GM23248 (cell line): ENCODE measurements at regions not wholly inside any gene's neighbourhood (a gene's known extent, or its start where the extent isn't known, plus 50 kb on each side); places are given as distances from the start of the nearest gene placed in this dataset.

Experiments used
- DNase-seq: peaks from one replicate; pipeline ENCODE4 v3.0.0-alpha.2; 2015
- H2AFZ ChIP-seq: fragments of 200-600 bp; sonication (generic); 2 replicates; pipeline ENCODE4 v1.6.1; 2016; ENCODE audit warnings: antibody characterized with exemption
- H3F3A ChIP-seq: fragments of 200-600 bp; sonication (generic); 2 replicates; pipeline ENCODE4 v1.6.1; 2016; ENCODE audit warnings: mild to moderate bottlenecking, antibody characterized with exemption, mixed run types; ENCODE audit not compliant: insufficient read depth
- H3K27ac ChIP-seq: fragments of 200-600 bp; sonication (generic); 2 replicates; pipeline ENCODE4 v1.5.1; 2016; ENCODE audit warnings: mild to moderate bottlenecking
- H3K27me3 ChIP-seq: fragments of 200-600 bp; sonication (generic); replicated peaks from 2 replicates; pipeline ENCODE4 v1.6.1; 2016; ENCODE audit warnings: mild to moderate bottlenecking; ENCODE audit not compliant: insufficient read depth
- H3K36me3 ChIP-seq: fragments of 200-600 bp; sonication (generic); 2 replicates; pipeline ENCODE4 v1.6.1; 2016; ENCODE audit warnings: low read depth, mild to moderate bottlenecking
- H3K4me1 ChIP-seq: fragments of 200-600 bp; sonication (generic); 2 replicates; pipeline ENCODE4 v1.6.1; 2016; ENCODE audit warnings: mild to moderate bottlenecking; ENCODE audit not compliant: insufficient read depth
- H3K4me2 ChIP-seq: fragments of 200-600 bp; sonication (generic); one replicate; pipeline ENCODE4 v1.6.1; 2016; ENCODE audit warnings: mild to moderate bottlenecking; ENCODE audit not compliant: unreplicated experiment
- H3K4me3 ChIP-seq: fragments of 200-600 bp; sonication (generic); 2 replicates; pipeline ENCODE4 v1.5.1; 2016; ENCODE audit warnings: mild to moderate bottlenecking
- H3K79me2 ChIP-seq: fragments of 200-600 bp; sonication (generic); 2 replicates; pipeline ENCODE4 v1.6.1; 2016; ENCODE audit warnings: mild to moderate bottlenecking; ENCODE audit not compliant: insufficient read depth
- H3K9ac ChIP-seq: fragments of 200-600 bp; sonication (generic); 2 replicates; pipeline ENCODE4 v1.6.1; 2016; ENCODE audit warnings: mild to moderate bottlenecking
- H3K9me2 ChIP-seq: fragments of 200-600 bp; sonication (generic); 2 replicates; pipeline ENCODE4 v1.6.1; 2016; ENCODE audit warnings: mixed run types, mild to moderate bottlenecking, moderate library complexity; ENCODE audit not compliant: insufficient read depth
- H3K9me3 ChIP-seq: fragments of 200-600 bp; sonication (generic); one replicate; pipeline ENCODE4 v1.6.1; 2017; ENCODE audit warnings: low read depth
- H4K20me1 ChIP-seq: fragments of 200-600 bp; sonication (generic); 2 replicates; pipeline ENCODE4 v1.6.0; 2016; ENCODE audit not compliant: insufficient read depth
- EZH2 ChIP-seq: fragments of 200-600 bp; sonication (generic); IDR thresholded peaks from 2 replicates; pipeline ENCODE4 v1.6.1; 2018; ENCODE audit warnings: antibody characterized with exemption, mild to moderate bottlenecking; ENCODE audit not compliant: insufficient read depth, poor library complexity, severe bottlenecking
- EZH2phosphoT487 ChIP-seq: fragments of 200-600 bp; sonication (generic); IDR thresholded peaks from 2 replicates; pipeline ENCODE4 v1.6.1; 2018; ENCODE audit warnings: antibody characterized with exemption, moderate library complexity, mild to moderate bottlenecking, low read depth; ENCODE audit not compliant: insufficient read depth
- WGBS, 2 experiments: methylation state at CpG; one replicate each; pipeline ENCODE4 v1.1.6; 2015 to 2017; ENCODE audit warnings: low lambda C conversion rate in 2 of 2, low coverage in 1 of 2; ENCODE audit errors: missing lambda C conversion rate in 2 of 2; 5-methylcytosine and 5-hydroxymethylcytosine counted together
- in situ Hi-C: fragments of 300-500 bp; cut with MboI; formaldehyde crosslinking; loops from 2 replicates; pipeline ENCODE4 v1.15.0; 2020

- no peak for DNase-seq
- H3K79me2 ChIP-seq, result no peaks in the 10 kb centered on the region
- H3K9ac ChIP-seq, result no peak overlapping the region
- H3K27me3 ChIP-seq, result no peaks in the 10 kb centered on the region
- H3F3A ChIP-seq, result no peaks in the 10 kb centered on the region
- H3K36me3 ChIP-seq, result no peaks in the 10 kb centered on the region
- H3K4me2 ChIP-seq, result no peak overlapping the region
- no peak overlapping the region for H3K4me3 ChIP-seq
- H3K9me3 ChIP-seq, result no peaks in the 10 kb centered on the region
- in situ Hi-C loops, result no loop called here
- no peak overlapping the region for H2AFZ ChIP-seq
- no peaks in the 10 kb centered on the region for H3K4me1 ChIP-seq
- no peak overlapping the region for H3K27ac ChIP-seq
- H3K9me2 ChIP-seq, result no peaks in the 10 kb centered on the region
- TF ChIP-seq EZH2phosphoT487 (no peak), EZH2 (no peak)
- no peaks in the 10 kb centered on the region for H4K20me1 ChIP-seq
Measured at GRCh38 chr14:66341239-66341638, 144.9 kb upstream of the CCDC196 start.

GRCh38 chr14:66345986-66346385, 140.2 kb upstream of the CCDC196 start:
- H3K4me1 ChIP-seq, result no peaks in the 10 kb centered on the region
- H4K20me1 ChIP-seq, result no peaks in the 10 kb centered on the region
- H3K27me3 ChIP-seq, result no peaks in the 10 kb centered on the region
- 16 to 31% methylated on average over 2 of the region's 2 CpGs for WGBS, 2 experiments
- H3K4me3 ChIP-seq, result no peak overlapping the region
- in situ Hi-C loops, result no loop called here
- no peak overlapping the region for H3K4me2 ChIP-seq
- no peaks in the 10 kb centered on the region for H3K36me3 ChIP-seq
- no peak overlapping the region for H3K9ac ChIP-seq
- H3F3A ChIP-seq, result no peaks in the 10 kb centered on the region
- no peaks in the 10 kb centered on the region for H3K79me2 ChIP-seq
- H2AFZ ChIP-seq, result no peak overlapping the region
- H3K9me2 ChIP-seq, result no peaks in the 10 kb centered on the region
- no peak for DNase-seq
- H3K27ac ChIP-seq, result no peak overlapping the region
- H3K9me3 ChIP-seq, result no peaks in the 10 kb centered on the region
- TF ChIP-seq EZH2 (no peak), EZH2phosphoT487 (no peak)

- H3K27me3 ChIP-seq, result no peaks in the 10 kb centered on the region
- H3K4me2 ChIP-seq, result no peak overlapping the region
- H3K4me3 ChIP-seq, result no peak overlapping the region
- no peaks in the 10 kb centered on the region for H3K9me2 ChIP-seq
- no peak for TF ChIP-seq EZH2
- no peak for TF ChIP-seq EZH2phosphoT487
- no peaks in the 10 kb centered on the region for H3K4me1 ChIP-seq
- in situ Hi-C loops, result no loop called here
- no peaks in the 10 kb centered on the region for H3F3A ChIP-seq
- no peak overlapping the region for H3K27ac ChIP-seq
- DNase-seq, result no peak
- H3K9me3 ChIP-seq, result no peaks in the 10 kb centered on the region
- H4K20me1 ChIP-seq, result no peaks in the 10 kb centered on the region
- no peaks in the 10 kb centered on the region for H3K79me2 ChIP-seq
- no peak overlapping the region for H2AFZ ChIP-seq
- 40 to 57% methylated on average over 1 of the region's 1 CpG for WGBS, 2 experiments
- H3K36me3 ChIP-seq, result no peaks in the 10 kb centered on the region
- no peak overlapping the region for H3K9ac ChIP-seq
Measured at GRCh38 chr14:66351310-66351709, 134.9 kb upstream of the CCDC196 start.

GRCh38 chr14:66359500-66359899, 126.7 kb upstream of the CCDC196 start:
- Histone ChIP-seq H3F3A (no peaks in the 10 kb centered on the region), H3K4me2 (no peak overlapping the region), H3K4me1 (no peaks in the 10 kb centered on the region), H2AFZ (no peak overlapping the region), H3K36me3 (no peaks in the 10 kb centered on the region), H4K20me1 (no peaks in the 10 kb centered on the region), H3K79me2 (no peaks in the 10 kb centered on the region), H3K9ac (no peak overlapping the region), H3K27me3 (no peaks in the 10 kb centered on the region; the same call in 1 of the 2 replicates), H3K9me3 (no peaks in the 10 kb centered on the region), H3K4me3 (no peak overlapping the region), H3K27ac (no peak overlapping the region), H3K9me2 (no peaks in the 10 kb centered on the region)
- no peak for TF ChIP-seq EZH2
- no peak for TF ChIP-seq EZH2phosphoT487
- DNase-seq, result peak; percentile 54
- WGBS, 2 experiments, result 0 to 3% methylated on average over 3 of the region's 3 CpGs
- in situ Hi-C loops, result no loop called here

GRCh38 chr14:66360366-66360926, 125.7 kb upstream of the CCDC196 start:
- H3K36me3 ChIP-seq, result no peaks in the 10 kb centered on the region
- no peak for DNase-seq
- no peaks in the 10 kb centered on the region; the same call in 1 of the 2 replicates for H3K27me3 ChIP-seq
- no peaks in the 10 kb centered on the region for H4K20me1 ChIP-seq
- no peak overlapping the region for H3K4me2 ChIP-seq
- no peaks in the 10 kb centered on the region for H3K4me1 ChIP-seq
- H3K9me2 ChIP-seq, result no peaks in the 10 kb centered on the region
- H3K9ac ChIP-seq, result no peak overlapping the region
- no peak for TF ChIP-seq EZH2phosphoT487
- no peak for TF ChIP-seq EZH2
- WGBS, 2 experiments, result 62 to 67% methylated on average over 8 of the region's 8 CpGs
- H3K4me3 ChIP-seq, result no peak overlapping the region
- no peaks in the 10 kb centered on the region for H3K79me2 ChIP-seq
- H3K27ac ChIP-seq, result no peak overlapping the region
- H3F3A ChIP-seq, result no peaks in the 10 kb centered on the region
- in situ Hi-C loops, result no loop called here
- H2AFZ ChIP-seq, result no peak overlapping the region
- no peaks in the 10 kb centered on the region for H3K9me3 ChIP-seq
